Glomerular visceral epithelial cell (primary cell): ENCODE measurements at regions not wholly inside any gene's neighbourhood (a gene's known extent, or its start where the extent isn't known, plus 50 kb on each side); places are given as distances from the start of the nearest gene placed in this dataset.
"Not testable (repeated sequence)": the region's sequence is repeated elsewhere in the genome, so short reads cannot be mapped to it uniquely, and the experiment has no call there.

Source experiments
- DNase-seq: peaks from one replicate; pipeline ENCODE4 v3.0.0-alpha.2; 2016; ENCODE audit errors: extremely low spot score

DNA sequence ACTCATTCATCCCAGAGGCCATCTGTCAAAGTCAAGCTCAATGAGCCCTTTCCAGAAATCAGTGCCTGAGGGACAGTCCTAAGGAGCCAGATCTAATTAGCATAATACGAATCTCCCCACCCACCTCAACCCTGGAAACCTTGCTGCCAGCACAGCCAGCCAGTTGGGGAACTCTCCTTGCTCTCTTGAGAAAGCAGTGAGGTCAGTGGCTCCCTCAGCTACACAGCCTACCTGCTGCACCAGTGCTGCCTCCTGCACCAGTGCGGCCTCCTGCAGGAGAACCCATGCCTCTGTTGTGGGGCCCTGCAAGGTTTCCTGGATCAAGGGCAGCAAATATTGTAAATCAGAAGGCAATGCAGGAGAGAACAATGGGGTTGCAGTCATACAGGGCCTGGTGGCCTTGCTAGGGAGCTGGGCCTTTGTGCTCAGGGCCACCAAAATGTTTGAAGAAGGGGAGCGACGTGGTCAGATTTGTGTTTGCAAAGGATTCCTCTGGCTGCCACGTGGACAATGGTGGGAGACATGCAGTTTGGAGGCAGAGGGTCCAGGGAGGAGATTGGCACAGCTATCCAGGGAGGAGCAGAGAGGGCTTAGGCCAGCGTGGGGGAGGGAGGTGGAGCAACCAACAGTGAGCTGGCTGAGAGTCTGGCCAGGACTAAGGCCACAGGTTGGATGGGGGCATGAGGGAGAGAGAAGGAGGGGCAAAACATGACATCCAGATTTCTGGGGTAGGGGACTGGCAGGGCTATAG is 124.3 kb upstream of the MAMLD1 start:
- DNase-seq = no peak

DNA sequence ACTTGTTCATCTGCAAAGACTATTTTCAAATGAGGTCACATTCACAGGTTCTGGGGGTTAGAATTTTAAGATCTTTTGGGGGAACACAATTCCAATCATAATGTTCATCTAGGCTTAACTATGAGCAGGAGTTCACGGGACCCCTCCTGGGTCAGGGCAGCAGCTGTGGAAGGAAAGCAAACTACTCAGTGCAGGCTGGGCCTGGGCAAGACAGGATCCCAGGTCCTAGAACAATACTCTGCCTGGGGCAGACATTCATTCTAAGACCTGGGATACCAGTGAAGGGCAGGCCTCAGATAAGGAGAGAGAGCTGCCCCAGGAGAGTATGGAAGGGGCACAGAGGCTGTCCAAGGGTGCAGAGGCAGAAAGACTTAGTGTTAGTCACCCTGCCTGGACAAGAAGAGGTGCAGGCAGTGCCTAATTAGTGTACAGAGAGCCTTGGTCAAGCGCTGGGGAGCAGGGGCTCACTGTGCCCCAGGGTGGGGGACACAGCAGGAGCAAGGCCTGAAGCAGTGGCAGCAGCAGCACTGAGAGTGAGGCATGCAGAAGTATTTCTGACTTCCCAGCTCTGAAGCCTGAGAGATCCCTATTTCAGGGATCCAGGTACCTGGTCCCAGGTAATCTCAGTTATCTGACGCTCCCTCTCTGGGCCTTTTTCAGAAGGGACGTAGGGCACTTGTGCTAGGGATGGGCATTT is 123.0 kb upstream of the MAMLD1 start:
- DNase-seq = no peak

DNA sequence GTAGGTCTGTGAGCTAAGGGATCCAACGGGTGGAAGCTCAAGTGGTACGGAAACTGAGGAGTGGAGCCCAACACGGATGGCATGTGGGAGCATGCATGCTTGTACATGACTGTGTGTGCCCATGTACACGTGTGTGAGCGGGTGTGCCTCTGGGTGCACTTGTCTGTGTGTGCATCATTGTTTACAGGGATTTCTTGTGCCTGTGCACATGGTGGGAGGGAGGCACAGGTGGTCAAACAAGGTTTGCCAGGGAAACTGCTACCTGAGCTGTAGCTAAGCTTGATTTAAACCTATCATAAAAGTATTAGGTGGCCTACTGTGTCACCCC is 122.5 kb upstream of the MAMLD1 start:
- no peak for DNase-seq

DNA sequence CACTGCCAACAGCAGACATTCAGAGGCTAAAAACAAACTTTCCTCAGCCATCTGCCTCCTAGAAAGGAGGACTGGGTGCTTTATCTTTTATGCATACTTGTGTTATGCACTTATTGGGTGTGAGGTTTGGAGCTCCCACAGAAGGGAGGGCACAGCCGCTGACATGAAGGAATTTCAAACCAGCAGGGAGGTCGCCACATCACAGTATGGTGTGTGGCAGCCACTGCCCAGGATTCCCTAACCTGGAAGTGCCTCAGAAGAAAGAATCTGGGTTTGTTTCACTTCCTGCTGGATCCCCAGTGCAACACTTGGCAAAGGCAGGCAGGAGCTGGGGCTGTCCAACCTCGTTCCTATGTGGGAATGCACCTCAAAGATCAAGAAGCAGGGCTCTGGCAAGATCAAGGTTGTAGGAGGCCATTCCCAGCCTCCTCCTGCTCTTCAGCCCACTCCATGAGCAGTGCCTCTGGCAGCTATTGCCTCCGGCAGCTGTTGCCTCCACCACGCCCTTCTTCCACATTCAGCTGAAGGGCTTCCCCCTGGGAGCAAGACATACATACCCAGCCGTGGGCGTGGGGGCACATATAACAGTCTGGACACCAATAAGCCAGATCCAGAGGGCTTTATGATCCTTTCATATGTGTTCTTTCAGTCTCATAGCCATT is 109.0 kb upstream of the MAMLD1 start:
- no peak for DNase-seq

DNA sequence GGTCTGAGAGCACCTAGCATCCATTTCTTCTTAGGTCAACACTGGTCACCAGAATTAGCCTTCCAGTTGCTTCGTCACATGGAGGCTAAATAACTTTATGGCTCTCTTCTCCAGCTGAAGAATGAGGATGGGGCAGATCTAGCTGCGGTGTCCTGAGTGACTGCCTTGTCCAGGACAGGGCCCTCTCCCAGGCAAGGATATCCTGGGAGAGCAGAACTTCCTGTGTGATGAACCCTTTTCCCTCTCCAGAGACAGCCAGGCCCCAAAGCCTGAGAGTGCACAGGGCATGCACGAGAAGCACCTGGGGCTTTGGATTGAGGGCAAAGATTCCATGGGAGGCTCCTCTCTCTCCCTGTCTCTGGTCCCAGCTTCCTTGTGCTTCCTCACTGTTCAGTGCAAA is 108.2 kb upstream of the MAMLD1 start:
- DNase-seq = no peak

DNA sequence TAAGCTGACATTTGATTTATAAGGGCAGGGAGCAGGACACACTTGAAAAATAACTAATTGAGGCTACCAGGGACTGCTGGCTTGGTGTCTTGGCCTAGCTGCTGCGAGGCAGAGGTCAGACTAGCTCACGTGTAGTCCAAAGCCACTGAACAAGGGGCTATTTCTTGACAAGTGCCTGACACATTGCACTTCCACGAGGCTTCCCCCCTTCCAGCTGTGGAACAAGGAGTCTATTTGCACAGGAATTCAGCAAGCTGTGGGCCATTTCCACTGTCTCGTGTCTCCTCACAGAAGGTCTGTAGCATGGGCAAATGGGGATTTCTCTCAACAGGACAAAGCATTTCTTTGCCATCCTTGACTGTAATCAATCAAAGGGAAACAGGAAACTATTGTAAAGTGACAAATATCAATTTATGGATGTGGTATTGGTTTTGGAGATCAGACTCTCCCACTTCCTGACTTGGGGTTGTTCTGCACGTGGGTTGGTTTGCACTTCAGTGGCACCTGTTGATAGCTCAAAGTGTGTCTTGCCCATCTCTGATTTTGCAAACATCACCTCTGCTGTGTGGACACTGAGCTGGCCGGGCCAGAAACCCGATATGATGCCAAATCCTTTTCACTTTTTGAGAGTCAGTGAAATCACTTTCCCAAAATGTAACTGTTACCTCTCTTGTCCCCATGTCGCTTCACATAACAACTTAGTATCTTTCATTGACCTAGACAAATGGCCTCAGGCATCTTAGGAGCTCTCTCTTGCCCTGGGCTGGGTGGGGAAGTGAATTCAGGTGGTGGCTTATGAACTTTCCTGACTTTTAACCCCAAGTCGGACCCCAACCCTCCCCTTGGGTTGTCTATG is 107.4 kb upstream of the MAMLD1 start:
- no peak for DNase-seq

DNA sequence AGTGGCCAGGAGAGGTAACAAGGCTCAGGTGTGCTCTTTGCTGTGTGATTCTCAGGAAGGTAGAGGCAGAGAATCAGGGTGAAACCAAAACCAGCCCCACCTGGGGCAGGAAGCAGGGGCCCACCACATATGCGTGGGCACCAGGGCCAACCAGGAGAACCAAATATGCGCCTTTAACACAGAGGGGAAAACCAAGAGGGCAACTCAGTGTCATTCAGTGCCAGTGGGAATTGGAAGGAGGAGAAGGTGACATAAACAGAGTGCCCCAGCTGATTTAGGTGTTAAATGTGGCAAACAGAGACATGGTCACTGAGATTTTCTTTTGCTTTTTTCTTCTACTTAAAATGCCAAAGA is 106.8 kb upstream of the MAMLD1 start:
- DNase-seq = no peak

DNA sequence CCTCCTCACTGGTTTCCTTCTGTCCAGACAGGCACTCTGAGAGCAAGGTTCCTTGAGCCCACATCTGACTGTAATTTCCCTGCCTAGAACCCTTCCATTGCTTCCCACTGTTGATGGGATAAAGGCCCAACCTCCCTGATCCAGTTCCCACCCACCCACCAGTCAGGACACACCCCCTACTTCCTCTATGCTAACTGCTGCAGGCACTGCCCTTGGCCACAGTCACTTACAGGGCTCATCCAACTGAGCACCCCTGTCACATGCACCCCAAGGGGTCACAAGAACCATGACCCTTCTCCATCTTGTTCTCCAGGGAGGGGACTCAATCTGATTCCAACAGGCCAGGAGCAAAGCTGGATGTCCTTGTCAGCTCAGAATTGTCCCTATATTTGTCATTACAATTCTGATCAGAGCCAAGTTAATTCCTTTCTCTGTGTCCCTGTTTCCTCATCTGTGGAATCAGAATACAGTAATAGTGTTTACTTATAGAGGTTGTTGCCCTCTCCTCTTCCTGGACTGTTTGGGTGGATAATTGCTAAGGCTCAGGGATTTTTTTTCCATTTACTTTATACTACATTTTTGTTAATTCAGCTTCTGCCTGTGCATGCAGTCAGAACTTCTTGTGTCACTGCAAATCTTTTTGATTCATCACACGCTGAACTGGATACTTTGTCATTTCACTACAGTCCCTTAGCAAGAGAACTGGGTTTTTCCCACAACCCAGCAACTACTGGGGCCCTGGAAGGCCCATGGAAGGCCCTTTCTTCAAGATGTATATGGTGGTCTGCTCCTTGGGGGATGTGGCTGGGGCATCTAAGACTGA is 105.6 kb upstream of the MAMLD1 start:
- no peak for DNase-seq

DNA sequence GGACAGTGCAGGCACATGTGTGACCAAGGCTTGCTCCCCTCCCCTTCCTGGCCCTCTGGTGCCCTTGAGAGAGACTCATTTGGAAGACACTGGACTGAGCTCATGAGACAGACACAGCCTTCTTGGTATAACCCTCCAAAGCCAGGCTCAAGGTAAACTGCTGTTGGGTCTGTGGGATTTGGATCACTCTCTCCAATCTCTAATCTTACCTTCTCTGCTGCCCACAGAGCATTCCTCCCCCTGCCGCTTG is 105.0 kb upstream of the MAMLD1 start:
- DNase-seq = no peak

DNA sequence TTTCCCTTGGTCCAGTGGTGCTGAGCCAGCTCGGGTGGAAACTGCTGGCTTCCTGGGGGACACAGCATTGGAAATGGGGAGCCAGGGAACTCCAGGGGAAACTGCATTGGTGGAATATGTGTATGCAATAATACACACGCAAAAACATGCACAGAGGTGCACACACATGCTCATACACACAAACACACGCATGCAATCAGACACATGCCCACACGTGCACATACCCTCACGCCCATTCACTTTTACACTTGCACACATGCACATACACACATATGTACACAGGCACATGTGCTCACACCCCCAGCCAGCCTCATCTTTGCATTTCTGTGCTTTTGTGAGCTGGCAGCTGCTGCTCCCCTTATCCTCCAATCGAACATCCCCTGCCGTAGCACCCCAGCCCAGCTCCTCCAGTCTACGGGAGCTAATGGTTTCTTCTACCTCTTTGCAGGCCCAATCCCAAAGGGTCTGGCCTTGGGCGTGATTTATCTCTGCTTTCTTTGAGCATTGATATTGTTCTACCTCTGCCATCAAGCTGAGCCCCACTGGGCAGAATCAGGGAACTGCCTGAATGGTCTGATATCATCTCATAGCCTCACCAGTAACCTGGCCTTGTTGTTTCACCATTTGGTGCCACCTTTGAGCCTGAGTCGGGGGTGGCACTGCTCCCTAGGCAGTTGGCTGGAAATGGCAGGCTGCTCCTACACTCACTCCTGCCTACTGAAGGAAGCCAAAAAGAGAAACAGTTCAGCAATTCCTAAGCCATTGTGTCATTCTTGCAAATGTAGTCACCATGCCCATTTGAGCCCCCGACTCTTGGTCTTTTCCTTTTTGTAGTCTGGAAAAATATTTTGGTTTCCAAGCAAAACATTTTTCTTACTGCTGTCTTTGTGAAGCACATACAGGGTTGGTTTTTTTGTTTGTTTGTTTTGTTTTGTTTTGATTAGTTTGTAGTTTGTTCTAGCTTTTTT is 104.4 kb upstream of the MAMLD1 start:
- DNase-seq = peak; percentile 7

DNA sequence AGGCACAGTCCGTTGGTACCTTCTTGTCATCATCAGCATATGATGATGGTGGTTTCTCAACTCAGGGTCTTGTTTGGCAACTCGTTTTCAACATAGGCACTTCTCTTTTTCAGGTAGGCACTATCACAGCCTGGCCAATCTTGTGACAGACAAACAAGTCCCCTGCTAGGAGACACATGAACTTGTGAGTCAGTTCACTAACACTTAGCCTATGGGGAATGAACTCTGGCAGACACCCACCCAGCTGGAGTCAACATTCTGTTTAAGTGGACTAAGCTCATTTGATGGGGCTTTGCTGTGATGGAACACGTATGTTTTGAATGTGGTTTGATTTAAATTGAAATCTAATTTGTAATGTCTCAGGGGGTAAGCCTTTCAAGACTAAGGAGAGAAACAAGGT is 100.7 kb upstream of the MAMLD1 start:
- DNase-seq = no peak

DNA sequence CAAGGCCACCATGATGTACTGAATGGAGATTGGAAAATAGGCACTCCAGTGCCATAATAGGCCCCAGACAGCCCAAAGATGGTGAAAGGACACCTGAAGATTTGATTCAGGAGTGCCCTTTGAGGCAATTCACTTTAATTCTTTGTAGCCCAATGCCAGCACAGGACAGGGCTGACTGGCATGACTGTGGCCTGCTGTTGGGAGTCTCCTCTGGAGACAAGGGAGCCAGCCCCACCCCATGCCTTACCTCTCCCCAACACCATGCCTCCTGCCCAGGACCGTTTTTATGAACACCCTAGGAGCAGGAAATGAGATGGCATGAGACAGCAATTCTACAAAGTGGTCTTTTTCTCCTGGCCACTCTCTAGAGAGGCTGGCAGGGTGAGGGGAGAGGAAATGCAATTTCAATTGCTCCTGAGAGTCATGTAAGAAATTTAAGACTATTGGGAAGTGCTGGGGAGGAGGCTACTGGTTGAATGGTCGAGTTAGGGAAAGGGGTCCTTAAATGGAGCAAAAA is 94.2 kb upstream of the MAMLD1 start:
- DNase-seq = no peak

DNA sequence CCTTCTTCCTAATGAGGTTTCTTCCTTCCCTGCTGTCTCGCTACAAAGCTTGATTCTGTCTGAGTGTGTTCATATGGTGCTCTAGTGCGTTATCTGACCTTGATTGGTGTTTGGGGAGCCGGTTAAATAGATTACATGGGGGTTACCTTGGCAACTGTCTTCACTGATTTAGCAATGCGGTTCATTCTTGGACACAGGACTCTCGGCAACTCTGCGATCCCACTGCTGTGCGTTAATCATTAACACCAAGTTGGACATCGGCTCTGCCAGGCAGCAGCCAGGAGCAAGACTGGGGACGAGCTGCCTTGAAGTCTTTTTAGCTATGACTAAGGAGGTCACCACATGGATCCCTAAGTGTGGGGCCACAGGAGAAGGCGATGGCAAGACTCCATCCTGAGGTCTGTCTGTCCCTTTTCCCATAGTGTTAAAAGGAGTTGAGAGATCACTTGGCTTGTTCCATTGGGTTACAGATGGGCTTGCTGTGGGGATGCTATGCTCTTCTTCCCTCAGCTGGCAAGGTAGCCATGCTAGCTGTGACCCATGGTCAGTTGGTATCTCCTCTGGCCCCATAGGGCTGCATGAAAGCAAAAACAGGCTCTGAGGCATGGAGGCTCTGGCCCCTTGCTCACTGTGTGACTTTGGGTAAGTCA is 93.4 kb upstream of the MAMLD1 start:
- DNase-seq = peak; percentile 89

DNA sequence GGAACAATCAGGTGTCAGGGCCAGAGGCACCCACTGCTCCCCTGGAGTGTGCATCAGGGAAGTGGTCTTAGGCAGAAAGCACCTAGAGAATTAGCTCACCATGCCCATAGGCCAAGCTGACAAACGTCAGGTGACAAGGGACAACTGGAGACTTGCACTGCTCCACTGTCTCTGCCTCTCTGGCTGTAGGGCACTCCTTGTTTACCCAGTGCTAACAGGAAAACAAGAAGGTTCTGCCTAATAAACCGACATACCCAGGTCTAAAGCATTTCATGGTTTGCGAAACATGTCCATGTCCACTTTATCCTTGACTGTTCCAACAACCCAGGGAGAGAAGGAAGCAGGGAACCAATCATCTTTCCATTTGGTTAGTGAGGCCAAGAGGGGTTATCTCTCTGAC is 92.5 kb upstream of the MAMLD1 start:
- no peak for DNase-seq

DNA sequence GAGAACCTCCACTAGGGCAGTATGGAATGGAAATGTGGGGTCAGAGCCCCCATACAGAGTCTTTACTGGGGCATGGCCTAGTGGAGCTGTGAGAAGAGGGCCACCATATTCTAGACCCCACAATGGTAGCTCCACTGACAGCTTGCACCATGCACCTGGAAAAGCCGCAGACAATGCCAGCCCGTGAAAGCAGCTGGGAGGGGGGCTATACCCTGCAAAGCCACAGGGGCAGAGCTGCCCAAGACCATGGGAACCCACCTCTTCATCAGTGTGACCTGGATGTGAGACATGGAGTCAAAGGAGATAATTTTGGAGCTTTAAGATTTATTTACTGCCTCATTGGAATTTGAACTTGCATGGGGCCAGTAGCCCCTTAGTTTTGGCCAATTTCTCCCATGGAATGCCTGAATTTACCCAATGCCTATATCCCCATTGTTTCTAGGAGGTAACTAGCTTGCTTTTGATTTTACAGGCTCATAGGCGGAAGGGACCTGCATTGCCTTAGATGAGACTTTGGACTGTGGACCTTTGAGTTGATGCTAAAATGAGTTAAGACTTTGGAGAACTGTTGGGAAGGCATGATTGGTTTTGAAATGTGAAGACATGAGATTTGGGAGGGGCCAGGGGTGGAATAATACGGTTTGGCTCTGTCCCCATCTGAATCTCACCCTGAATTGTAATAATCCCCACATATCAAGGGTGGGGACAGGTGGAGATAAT is 89.4 kb upstream of the MAMLD1 start:
- not testable (repeated sequence) for DNase-seq

DNA sequence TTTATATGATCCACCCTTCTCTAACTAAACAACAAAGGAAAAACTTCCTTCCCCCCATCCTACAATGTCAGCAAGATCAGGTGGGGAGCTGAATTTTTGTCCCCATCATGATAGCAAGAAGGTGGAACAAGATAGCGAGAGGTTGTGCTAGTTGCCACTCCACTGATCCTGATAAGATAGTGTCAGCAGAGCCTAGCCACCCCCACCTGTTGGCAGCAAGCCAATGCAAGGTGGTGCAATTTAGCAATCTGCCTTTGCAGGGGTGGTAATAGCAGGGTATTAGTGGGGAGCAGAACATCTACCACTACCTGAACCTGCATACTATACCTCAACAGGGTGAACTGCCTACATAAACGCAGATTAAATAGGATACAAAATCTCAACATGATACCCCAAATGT is 80.2 kb upstream of the MAMLD1 start:
- no peak for DNase-seq

DNA sequence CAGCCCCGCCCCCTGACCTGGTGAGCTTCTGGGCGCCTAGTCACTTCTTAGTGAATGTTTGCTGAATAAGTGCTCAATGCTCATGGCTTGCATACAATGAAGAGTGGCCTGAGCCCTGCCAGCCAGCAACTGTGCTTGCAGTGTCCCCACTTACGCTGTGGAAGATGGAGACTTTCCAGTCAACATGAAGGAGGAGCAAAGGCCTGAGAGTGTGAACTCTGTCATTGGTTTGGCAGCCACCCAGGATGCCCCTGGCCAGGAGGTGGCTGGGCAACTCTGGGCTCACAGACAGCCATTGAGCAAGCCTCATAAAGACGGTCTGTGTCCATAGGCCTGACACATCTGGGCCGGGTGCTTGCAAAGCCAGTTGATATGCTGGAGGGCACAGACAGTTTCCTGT is 72.1 kb upstream of the MAMLD1 start:
- no peak for DNase-seq

DNA sequence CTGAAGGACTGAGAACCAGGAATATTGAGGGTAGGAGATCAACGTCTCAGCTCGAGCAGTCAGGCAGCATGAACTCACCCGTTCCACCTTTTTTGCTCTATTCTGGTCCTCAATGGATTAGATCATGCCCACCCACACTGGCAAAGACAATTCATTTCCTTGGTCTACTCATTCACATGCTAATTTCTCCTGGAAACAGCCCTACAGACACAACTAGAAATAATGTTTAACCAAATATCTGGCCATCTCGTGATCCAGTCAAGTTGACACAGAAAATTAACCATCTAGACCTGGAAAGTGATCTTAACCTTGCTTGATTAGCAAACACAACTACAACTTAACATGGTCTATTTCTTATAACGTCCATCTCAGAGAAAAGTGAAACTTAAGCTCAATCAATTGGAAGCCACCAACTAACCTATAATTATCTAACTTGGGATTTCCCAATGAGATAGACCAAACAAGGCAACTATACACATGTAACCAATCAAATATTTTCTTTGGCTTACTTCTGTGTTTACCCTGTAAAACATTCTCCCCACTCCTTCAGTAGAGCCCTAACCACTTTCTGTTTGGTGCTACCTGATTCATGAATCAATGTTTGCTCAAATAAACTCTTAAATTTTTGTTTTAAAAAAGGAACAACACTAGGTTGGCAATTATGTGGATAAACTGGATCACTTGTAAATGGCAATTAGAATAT is 69.7 kb upstream of the MAMLD1 start:
- no peak for DNase-seq
